GM12892 (cell line): ENCODE measurements at regions not wholly inside any gene's neighbourhood (a gene's known extent, or its start where the extent isn't known, plus 50 kb on each side); places are given as distances from the start of the nearest gene placed in this dataset.

ENCODE experiments used
- DNase-seq: peaks from one replicate; pipeline ENCODE4 v3.0.0; 2011; ENCODE audit not compliant: insufficient read length
- FAIRE-seq: peaks from 2 replicates; lab custom pipeline; 2011; peaks lifted over from hg19 to GRCh38; lab: Jason Lieb, UNC
- POLR2A ChIP-seq: IDR thresholded peaks from 2 replicates; pipeline ENCODE4 v1.6.1; 2011; ENCODE audit warnings: low read depth, low read length, control low read depth
- POLR2AphosphoS5 ChIP-seq: IDR thresholded peaks from 2 replicates; pipeline ENCODE4 v1.6.1; 2011; ENCODE audit warnings: low read depth, low read length, control low read depth
- TAF1 ChIP-seq: IDR thresholded peaks from 2 replicates; pipeline ENCODE4 v1.6.1; 2011; ENCODE audit warnings: low read depth, mild to moderate bottlenecking, control low read depth, low read length, borderline replicate concordance

- TF ChIP-seq POLR2AphosphoS5 (no peak), POLR2A (no peak), TAF1 (no peak)
- FAIRE-seq (no peak), DNase-seq (no peak)
These were observed 113.1 kb upstream of the UMPS start for GRCh38 chr3:124617177-124617576.

- peak; percentile 90 for FAIRE-seq
- no peak for DNase-seq
- TF ChIP-seq POLR2A (no peak), TAF1 (no peak), POLR2AphosphoS5 (no peak)
These were observed 110.2 kb upstream of the UMPS start for GRCh38 chr3:124619887-124620599.

GRCh38 chr3:124620600-124621063 lies 109.6 kb upstream of the UMPS start:
- peak; percentile 86 for FAIRE-seq
- TF ChIP-seq POLR2AphosphoS5 (no peak), TAF1 (no peak), POLR2A (no peak)

GRCh38 chr3:124621498-124621897 lies 108.8 kb upstream of the UMPS start:
- FAIRE-seq (no peak), DNase-seq (no peak)
- no peak for TF ChIP-seq POLR2AphosphoS5
- TF ChIP-seq TAF1 = no peak
- TF ChIP-seq POLR2A = no peak

More at GRCh38 chr3:124620600-124621063, 109.6 kb upstream of the UMPS start:
- DNase-seq = no peak

GRCh38 chr3:124625074-124625473 lies 105.2 kb upstream of the UMPS start:
- TF ChIP-seq POLR2AphosphoS5 = no peak
- TF ChIP-seq TAF1 = no peak
- TF ChIP-seq POLR2A = no peak
- DNase-seq (no peak), FAIRE-seq (peak; percentile 46)

GRCh38 chr3:124627501-124627908 lies 102.7 kb upstream of the UMPS start:
- TF ChIP-seq POLR2AphosphoS5 = no peak
- TF ChIP-seq TAF1 = no peak
- TF ChIP-seq POLR2A = no peak
- DNase-seq = no peak
- no peak for FAIRE-seq

- FAIRE-seq (no peak), DNase-seq (no peak)
- TF ChIP-seq TAF1 (no peak), POLR2AphosphoS5 (no peak), POLR2A (no peak)
These were observed 101.4 kb upstream of the UMPS start for GRCh38 chr3:124628863-124629262.

GRCh38 chr3:124629497-124629896 lies 100.8 kb upstream of the UMPS start:
- DNase-seq (no peak), FAIRE-seq (no peak)
- TF ChIP-seq TAF1 = no peak
- TF ChIP-seq POLR2AphosphoS5 = no peak
- TF ChIP-seq POLR2A = no peak

- DNase-seq = no peak
- no peak for FAIRE-seq
- TF ChIP-seq TAF1 = no peak
- TF ChIP-seq POLR2A = no peak
- no peak for TF ChIP-seq POLR2AphosphoS5
These were observed 99.3 kb upstream of the UMPS start for GRCh38 chr3:124630960-124631359.

GRCh38 chr3:124631727-124632126 lies 98.5 kb upstream of the UMPS start:
- TF ChIP-seq POLR2A = no peak
- no peak for TF ChIP-seq POLR2AphosphoS5
- TF ChIP-seq TAF1 = no peak
- FAIRE-seq (no peak), DNase-seq (no peak)

GRCh38 chr3:124632566-124633140 lies 97.6 kb upstream of the UMPS start:
- DNase-seq (no peak), FAIRE-seq (no peak)
- TF ChIP-seq POLR2AphosphoS5 (no peak), POLR2A (no peak), TAF1 (no peak)

- no peak for FAIRE-seq
- TF ChIP-seq POLR2A (no peak), TAF1 (no peak), POLR2AphosphoS5 (no peak)
These were observed 96.7 kb upstream of the UMPS start for GRCh38 chr3:124633524-124633923.

More at GRCh38 chr3:124633524-124633923, 96.7 kb upstream of the UMPS start:
- DNase-seq = no peak
